ENCODE measurements at regions not wholly inside any gene's neighbourhood (a gene's known extent, or its start where the extent isn't known, plus 50 kb on each side); places are given as distances from the start of the nearest gene placed in this dataset.

DNA sequence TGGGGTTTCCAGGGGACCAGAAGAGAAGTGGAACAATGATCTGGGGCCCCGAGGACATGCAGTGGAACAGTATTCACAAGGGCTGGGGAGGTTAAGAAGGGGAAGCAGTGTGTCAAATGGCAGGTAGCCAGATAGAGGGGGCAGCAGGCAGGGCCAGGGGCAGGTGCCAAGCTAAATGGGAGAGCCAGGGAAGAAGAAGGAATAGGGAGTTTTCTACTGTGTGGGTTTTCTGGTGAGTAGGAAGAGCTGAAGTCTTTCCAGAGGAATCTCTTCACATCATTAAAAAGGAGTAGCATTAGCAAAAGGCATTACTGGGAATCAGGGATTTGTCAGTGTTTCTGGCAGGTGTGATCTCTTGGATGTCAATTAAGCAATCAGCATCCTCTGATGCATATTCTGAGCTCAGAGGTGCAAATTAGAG, 55.8 kb downstream of the IRAG1 start:
- POLR2A ChIA-PET: no interaction called here
- Histone ChIP-seq H3K9me3 (replicated peaks; ENCODE audit: control insufficient read depth, insufficient read depth, low read length) (no peaks in the 10 kb centered on the region), H3K9ac (replicated peaks; ENCODE audit: extremely low read depth, insufficient read depth, low read length) (no peak overlapping the region), H3K9me1 (replicated peaks; ENCODE audit: control insufficient read depth, extremely low read depth, insufficient read depth, low read length) (no peaks in the 10 kb centered on the region), H3K79me2 (ENCODE audit: control insufficient read depth, insufficient read depth, low read length) (no peaks in the 10 kb centered on the region), H3K27me3 (ENCODE audit: control insufficient read depth in 2 of 2, insufficient read depth in 2 of 2, low read length in 2 of 2) (peaks cover 0 to 3% of the 10 kb centered on the region in 2 experiments), H3K4me3 (replicated peaks in 1 of 3; ENCODE audit: insufficient read depth in 1 of 3, low read depth in 1 of 3, low read length in 3 of 3) (no peak overlapping the region), H3K27ac (ENCODE audit: insufficient read depth, low read depth, low read length) (no peak overlapping the region), H3K36me3 (ENCODE audit: control insufficient read depth in 2 of 2, extremely low read depth in 1 of 2, insufficient read depth in 2 of 2, low read length in 2 of 2) (no peaks in the 10 kb centered on the region), H3K4me2 (ENCODE audit: insufficient read depth, low read length) (no peak overlapping the region), H4K20me1 (replicated peaks; ENCODE audit: control insufficient read depth, extremely low read depth, insufficient read depth, low read length) (no peaks in the 10 kb centered on the region), H3K4me1 (ENCODE audit: control insufficient read depth, extremely low read depth, insufficient read depth, low read length) (no peaks in the 10 kb centered on the region), H2AFZ (ENCODE audit: low read depth, low read length) (no peak overlapping the region)
- FAIRE-seq (no peak), DNase-seq (ENCODE audit: low read depth, low spot score) (no peak)
- dilution Hi-C loops (cut with MboI; ENCODE audit: extremely low pct_ligation_motif_present, low sequenced_read_pairs): no loop called here
- intact Hi-C loops (cut with micrococcal nuclease): no loop called here
- TF ChIP-seq POLR2A (IDR thresholded peaks at IDR 0.05; ENCODE audit: low read depth, low read length) (no peak), MYC (IDR thresholded peaks at IDR 0.05; ENCODE audit: low read depth, low read length) (no peak), CTCF (IDR thresholded peaks at IDR 0.05; ENCODE audit: extremely low read depth in 1 of 2, insufficient read depth in 1 of 2, low read depth in 1 of 2, low read length in 2 of 2) (no peak), FOS (IDR thresholded peaks at IDR 0.05; ENCODE audit: borderline replicate concordance, insufficient read depth, low read length) (no peak), JUN (IDR thresholded peaks at IDR 0.05; ENCODE audit: borderline replicate concordance, insufficient read depth, insufficient read length, low read depth) (no peak), EZH2 (IDR thresholded peaks at IDR 0.05; ENCODE audit: borderline replicate concordance, low read depth, low read length, severe bottlenecking) (no peak), GATA2 (IDR thresholded peaks at IDR 0.05; ENCODE audit: insufficient read depth, insufficient read length, low read depth, low read length) (no peak), POLR2AphosphoS5 (IDR thresholded peaks at IDR 0.05; ENCODE audit: insufficient read depth, low read depth, low read length) (no peak)
- TF ChIP-seq, protein P1, sequence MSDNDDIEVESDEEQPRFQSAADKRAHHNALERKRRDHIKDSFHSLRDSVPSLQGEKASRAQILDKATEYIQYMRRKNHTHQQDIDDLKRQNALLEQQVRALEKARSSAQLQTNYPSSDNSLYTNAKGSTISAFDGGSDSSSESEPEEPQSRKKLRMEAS (IDR thresholded peaks at IDR 0.05; ENCODE audit: insufficient read depth, insufficient read length): no peak
- BruUV-seq (replicated peaks): no TSS peak
- CTCF ChIA-PET: interaction anchor here (1.0 to 1.9 kb wide), 6 partner anchors 9 to 97 kb away, joined by 3 to 6 read pairs (median 4); partner anchors contain the start of gene RNF141
